PC-3 (cell line): ENCODE measurements at regions not wholly inside any gene's neighbourhood (a gene's known extent, or its start where the extent isn't known, plus 50 kb on each side); places are given as distances from the start of the nearest gene placed in this dataset.
"Not testable (repeated sequence)": the region's sequence is repeated elsewhere in the genome, so short reads cannot be mapped to it uniquely, and the experiment has no call there.

Experiments used
- ATAC-seq: fragments of 200-7000 bp; cut with Tn5 transposase; 2 replicates; pipeline ENCODE4 v1.9.1; 2020; ENCODE audit warnings: mild to moderate bottlenecking, moderate library complexity
- BruUV-seq: library from RNA; stranded (reverse); fragments of 400-500 nt; replicated peaks from 2 replicates; lab custom pipeline; 2021; lab: Mats Ljungman, UMichigan
- CTCF ChIA-PET: fragments of 300-600 bp; sonication (Branson Sonifier 250); formaldehyde crosslinking; loops from one replicate; lab custom pipeline; 2022; ENCODE audit warnings: antibody characterized with exemption; lab: Charles Lee
- POLR2A ChIA-PET: fragments of 300-600 bp; sonication (Branson Sonifier 250); formaldehyde crosslinking; loops from one replicate; lab custom pipeline; 2022; ENCODE audit warnings: antibody characterized with exemption; ENCODE audit not compliant: unreplicated experiment; lab: Charles Lee
- DNase-seq: peaks from one replicate; pipeline ENCODE4 v3.0.0-alpha.2; 2015
- H2AFZ ChIP-seq: fragments of 300-600 bp; sonication (generic); 2 replicates; pipeline ENCODE4 v1.6.0; 2016; ENCODE audit warnings: antibody characterized with exemption, low read length
- H3F3A ChIP-seq: fragments of 300-600 bp; sonication (generic); one replicate; pipeline ENCODE4 v1.6.0; 2017; ENCODE audit warnings: antibody characterized with exemption, low read length, control low read depth, mild to moderate bottlenecking; ENCODE audit not compliant: unreplicated experiment
- H3K27ac ChIP-seq: fragments of 300-600 bp; sonication (generic); 2 replicates; pipeline ENCODE4 v1.5.1; 2016; ENCODE audit warnings: mild to moderate bottlenecking, low read length
- H3K27me3 ChIP-seq: fragments of 300-600 bp; sonication (generic); 2 replicates; pipeline ENCODE4 v1.6.1; 2016; ENCODE audit warnings: low read length, mixed read lengths
- H3K36me3 ChIP-seq: fragments of 300-600 bp; sonication (generic); 2 replicates; pipeline ENCODE4 v1.6.1; 2016; ENCODE audit warnings: low read depth, mixed run types, low read length, mixed read lengths
- H3K4me1 ChIP-seq: fragments of 300-600 bp; sonication (generic); 2 replicates; pipeline ENCODE4 v1.5.1; 2016; ENCODE audit warnings: low read length; ENCODE audit not compliant: insufficient read depth
- H3K4me2 ChIP-seq: fragments of 300-600 bp; sonication (generic); 2 replicates; pipeline ENCODE4 v1.6.0; 2016; ENCODE audit warnings: low read length
- H3K4me3 ChIP-seq: fragments of 300-600 bp; sonication (generic); 2 replicates; pipeline ENCODE4 v1.5.1; 2016; ENCODE audit warnings: mild to moderate bottlenecking, low read length, mixed read lengths
- H3K79me2 ChIP-seq: fragments of 300-600 bp; sonication (generic); 2 replicates; pipeline ENCODE4 v1.6.1; 2017; ENCODE audit warnings: low read length, mixed read lengths
- H3K9ac ChIP-seq: fragments of 300-600 bp; sonication (generic); 2 replicates; pipeline ENCODE4 v1.6.0; 2016; ENCODE audit warnings: mild to moderate bottlenecking, low read length
- H3K9me2 ChIP-seq: fragments of 300-600 bp; sonication (generic); replicated peaks from 2 replicates; pipeline ENCODE4 v1.6.1; 2016; ENCODE audit warnings: mixed run types, low read length, mixed read lengths
- H3K9me3 ChIP-seq: fragments of 300-600 bp; sonication (generic); 2 replicates; pipeline ENCODE4 v1.6.1; 2016; ENCODE audit warnings: low read length, mixed read lengths
- H4K20me1 ChIP-seq: fragments of 300-600 bp; sonication (generic); 2 replicates; pipeline ENCODE4 v1.6.1; 2016; ENCODE audit warnings: low read length, mixed read lengths
- EZH2 ChIP-seq: fragments of 300-600 bp; sonication (generic); IDR thresholded peaks from one replicate; pipeline ENCODE4 v1.6.1; 2017; ENCODE audit warnings: antibody characterized with exemption, mild to moderate bottlenecking, low read length; ENCODE audit not compliant: unreplicated experiment
- EZH2phosphoT487 ChIP-seq: fragments of 300-600 bp; sonication (generic); IDR thresholded peaks from 2 replicates; pipeline ENCODE4 v1.6.1; 2018; ENCODE audit warnings: mild to moderate bottlenecking, antibody characterized with exemption, low read length, borderline replicate concordance
- intact Hi-C: fragments of 100-400 bp; cut with micrococcal nuclease; formaldehyde crosslinking; loops from 2 replicates; pipeline ENCODE4 v1.9.0; 2023
- TF ChIP-seq, protein P1 (sequence below): fragments of 300-600 bp; sonication (generic); conservative IDR thresholded peaks from 2 replicates; pipeline ENCODE4 v1.5.1; 2017; ENCODE audit warnings: antibody characterized with exemption, low read depth, mild to moderate bottlenecking, low read length

GRCh38 chr3:65259946-65260345, 572.1 kb upstream of the ADAMTS9 start:
- H3F3A ChIP-seq, result no peaks in the 10 kb centered on the region
- H3K4me1 ChIP-seq, result no peaks in the 10 kb centered on the region
- H3K27me3 ChIP-seq, result no peaks in the 10 kb centered on the region
- intact Hi-C loops, result no loop called here
- ATAC-seq (no peak), DNase-seq (no peak)
- no peak overlapping the region for H3K9ac ChIP-seq
- no peaks in the 10 kb centered on the region for H3K9me2 ChIP-seq
- no peaks in the 10 kb centered on the region for H3K79me2 ChIP-seq
- POLR2A ChIA-PET, result no interaction called here
- no peak overlapping the region for H2AFZ ChIP-seq
- no TSS peak for BruUV-seq
- H4K20me1 ChIP-seq, result no peaks in the 10 kb centered on the region
- H3K27ac ChIP-seq, result no peak overlapping the region
- CTCF ChIA-PET, result no interaction called here
- no peaks in the 10 kb centered on the region for H3K36me3 ChIP-seq
- no peaks in the 10 kb centered on the region for H3K9me3 ChIP-seq
- TF ChIP-seq, protein P1, sequence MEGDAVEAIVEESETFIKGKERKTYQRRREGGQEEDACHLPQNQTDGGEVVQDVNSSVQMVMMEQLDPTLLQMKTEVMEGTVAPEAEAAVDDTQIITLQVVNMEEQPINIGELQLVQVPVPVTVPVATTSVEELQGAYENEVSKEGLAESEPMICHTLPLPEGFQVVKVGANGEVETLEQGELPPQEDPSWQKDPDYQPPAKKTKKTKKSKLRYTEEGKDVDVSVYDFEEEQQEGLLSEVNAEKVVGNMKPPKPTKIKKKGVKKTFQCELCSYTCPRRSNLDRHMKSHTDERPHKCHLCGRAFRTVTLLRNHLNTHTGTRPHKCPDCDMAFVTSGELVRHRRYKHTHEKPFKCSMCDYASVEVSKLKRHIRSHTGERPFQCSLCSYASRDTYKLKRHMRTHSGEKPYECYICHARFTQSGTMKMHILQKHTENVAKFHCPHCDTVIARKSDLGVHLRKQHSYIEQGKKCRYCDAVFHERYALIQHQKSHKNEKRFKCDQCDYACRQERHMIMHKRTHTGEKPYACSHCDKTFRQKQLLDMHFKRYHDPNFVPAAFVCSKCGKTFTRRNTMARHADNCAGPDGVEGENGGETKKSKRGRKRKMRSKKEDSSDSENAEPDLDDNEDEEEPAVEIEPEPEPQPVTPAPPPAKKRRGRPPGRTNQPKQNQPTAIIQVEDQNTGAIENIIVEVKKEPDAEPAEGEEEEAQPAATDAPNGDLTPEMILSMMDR, result no peak
- TF ChIP-seq EZH2phosphoT487 (no peak), EZH2 (no peak)
- no peak overlapping the region for H3K4me2 ChIP-seq
- no peak overlapping the region for H3K4me3 ChIP-seq

DNA sequence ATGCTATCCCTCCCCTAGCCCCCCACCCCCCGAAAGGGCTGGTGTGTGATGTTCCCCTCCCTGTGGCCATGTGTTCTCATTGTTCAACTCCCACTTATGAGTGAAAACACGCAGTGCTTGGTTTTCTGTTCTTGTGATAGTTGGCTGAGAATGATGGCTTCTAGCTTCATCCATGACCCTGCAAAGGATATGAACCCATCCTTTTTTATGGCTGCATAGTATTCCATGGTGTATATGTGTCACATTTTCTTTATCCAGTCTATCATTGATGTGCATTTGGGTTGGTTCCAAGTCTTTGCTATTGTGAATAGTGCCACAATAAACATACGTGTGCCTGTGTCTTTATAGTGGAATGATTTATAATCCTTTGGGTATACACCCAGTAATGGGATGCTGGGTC, 565.1 kb upstream of the ADAMTS9 start:
- CTCF ChIA-PET, H3K27ac ChIP-seq, intact Hi-C loops, H3K9me2 ChIP-seq, DNase-seq, BruUV-seq, H3K4me3 ChIP-seq, H3K36me3 ChIP-seq, ATAC-seq, POLR2A ChIA-PET, H3F3A ChIP-seq, H3K4me2 ChIP-seq, H4K20me1 ChIP-seq, H2AFZ ChIP-seq, H3K9me3 ChIP-seq, H3K27me3 ChIP-seq, H3K9ac ChIP-seq, H3K79me2 ChIP-seq, H3K4me1 ChIP-seq: not testable (repeated sequence)

DNA sequence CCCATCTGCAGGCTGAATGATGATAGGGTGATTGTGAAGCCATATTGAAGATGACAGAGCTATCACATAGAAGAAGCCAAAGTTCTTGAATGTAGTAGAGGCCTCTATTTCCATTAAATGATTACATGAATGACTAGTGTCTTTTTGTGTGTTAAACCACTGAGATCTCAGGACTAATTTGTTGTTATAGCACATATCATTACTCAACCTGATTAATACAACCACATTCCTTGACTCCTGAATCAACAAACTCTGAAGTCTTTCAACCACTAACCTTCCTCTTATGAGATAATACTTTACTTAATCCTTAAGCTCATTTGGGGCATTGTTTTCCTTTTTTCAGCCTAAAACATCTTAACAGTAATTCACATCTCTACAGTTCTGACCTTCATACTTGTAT, 564.5 kb upstream of the ADAMTS9 start:
- no peaks in the 10 kb centered on the region for H3K79me2 ChIP-seq
- H3K27me3 ChIP-seq, result no peaks in the 10 kb centered on the region
- H3F3A ChIP-seq, result no peaks in the 10 kb centered on the region
- H3K4me2 ChIP-seq, result no peak overlapping the region
- H2AFZ ChIP-seq, result no peak overlapping the region
- H3K9me3 ChIP-seq, result no peaks in the 10 kb centered on the region
- CTCF ChIA-PET, result no interaction called here
- no peak overlapping the region for H3K4me3 ChIP-seq
- ATAC-seq (no peak), DNase-seq (no peak)
- intact Hi-C loops, result no loop called here
- TF ChIP-seq EZH2, result no peak
- TF ChIP-seq, protein P1, result no peak
- TF ChIP-seq EZH2phosphoT487, result no peak
- no TSS peak for BruUV-seq
- POLR2A ChIA-PET, result no interaction called here
- H3K36me3 ChIP-seq, result no peaks in the 10 kb centered on the region
- H3K27ac ChIP-seq, result no peak overlapping the region
- H3K9me2 ChIP-seq, result no peaks in the 10 kb centered on the region
- H3K9ac ChIP-seq, result no peak overlapping the region
- no peaks in the 10 kb centered on the region for H4K20me1 ChIP-seq
- H3K4me1 ChIP-seq, result no peaks in the 10 kb centered on the region
